ENCODE measurements at regions not wholly inside any gene's neighbourhood (a gene's known extent, or its start where the extent isn't known, plus 50 kb on each side); places are given as distances from the start of the nearest gene placed in this dataset.
"Not testable (repeated sequence)": the region's sequence is repeated elsewhere in the genome, so short reads cannot be mapped to it uniquely, and the experiment has no call there.

DNA sequence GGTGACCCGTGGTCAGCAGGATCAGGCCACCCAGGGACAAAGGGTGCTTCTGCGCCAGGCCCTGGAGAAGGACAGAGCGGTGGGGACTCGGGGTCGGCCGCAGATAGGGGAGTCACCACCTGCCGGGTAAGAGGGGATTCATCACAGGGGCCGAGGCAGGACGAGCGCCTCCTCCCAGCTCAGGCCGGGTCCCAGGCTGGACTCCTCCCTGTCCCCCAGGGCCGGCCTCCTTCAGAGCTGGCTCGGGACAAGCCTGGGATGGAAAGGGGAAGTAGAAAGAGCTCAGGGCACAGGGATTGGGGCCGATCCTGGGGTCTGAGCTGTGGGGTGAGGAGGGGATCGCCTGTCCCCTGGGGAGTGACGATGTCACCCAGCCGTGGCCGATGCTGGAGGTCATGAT is 139.4 kb downstream of the GPCPD1 start:
- Mint-ChIP-seq H3K27me3 (peaks cover 44% of the 10 kb centered on the region), H3K9me3 (no peaks in the 10 kb centered on the region), H3K4me1 (no peaks in the 10 kb centered on the region), H3K36me3 (ENCODE audit: insufficient read depth) (no peaks in the 10 kb centered on the region), H3K27ac (ENCODE audit: low read depth) (no peak overlapping the region), H3K4me3 (no peak overlapping the region)
- no peak for DNase-seq (ENCODE audit: low spot score in 2 of 2)
- ATAC-seq (replicated peaks; ENCODE audit: extremely low read depth, poor library complexity, severe bottlenecking), result no peak

DNA sequence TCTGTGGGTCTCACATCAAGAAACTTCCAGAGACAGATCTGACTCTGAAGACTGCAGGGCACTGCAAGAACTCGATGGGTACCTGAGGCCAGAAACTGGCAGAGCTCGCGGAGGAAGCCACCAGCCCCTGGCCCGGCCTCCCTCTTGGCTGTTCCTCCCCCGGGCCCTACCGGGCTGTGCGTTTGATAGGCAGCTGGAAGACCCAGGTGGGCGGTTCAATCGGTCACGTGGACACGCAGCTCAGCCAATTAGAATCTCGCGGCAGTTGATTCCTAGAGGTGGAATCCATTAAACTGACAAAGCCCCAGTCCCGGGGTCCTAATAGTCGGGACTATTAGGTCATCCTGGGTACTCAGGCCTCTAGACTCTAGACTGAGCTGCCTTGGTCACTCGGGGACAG is 139.9 kb downstream of the GPCPD1 start:
- H3K27ac Mint-ChIP-seq (ENCODE audit: low read depth), result no peak overlapping the region
- no peak for ATAC-seq (replicated peaks; ENCODE audit: extremely low read depth, poor library complexity, severe bottlenecking)

GRCh38 chr20:5470458-5470857 is 140.3 kb downstream of the GPCPD1 start:
- Mint-ChIP-seq H3K4me3 (no peak overlapping the region), H3K36me3 (ENCODE audit: insufficient read depth) (peaks cover 1% of the 10 kb centered on the region), H3K4me1 (no peaks in the 10 kb centered on the region), H3K27ac (ENCODE audit: low read depth) (no peak overlapping the region), H3K27me3 (peaks cover 53% of the 10 kb centered on the region), H3K9me3 (no peaks in the 10 kb centered on the region)
- no peak for ATAC-seq (replicated peaks; ENCODE audit: extremely low read depth, poor library complexity, severe bottlenecking)
- DNase-seq (ENCODE audit: low spot score in 2 of 2), result no peak

More for the DNA sequence above, 139.9 kb downstream of the GPCPD1 start:
- Mint-ChIP-seq H3K4me1 (no peaks in the 10 kb centered on the region), H3K4me3 (no peak overlapping the region), H3K36me3 (ENCODE audit: insufficient read depth) (no peaks in the 10 kb centered on the region), H3K27me3 (peaks cover 49% of the 10 kb centered on the region), H3K9me3 (no peaks in the 10 kb centered on the region)
- no peak for DNase-seq (ENCODE audit: low spot score in 2 of 2)

GRCh38 chr20:5469111-5469510 is 141.7 kb downstream of the GPCPD1 start:
- Mint-ChIP-seq H3K36me3 (ENCODE audit: insufficient read depth) (peaks cover 1% of the 10 kb centered on the region), H3K27ac (ENCODE audit: low read depth) (no peak overlapping the region), H3K4me1 (no peaks in the 10 kb centered on the region), H3K9me3 (no peaks in the 10 kb centered on the region), H3K4me3 (no peak overlapping the region), H3K27me3 (peaks cover 65% of the 10 kb centered on the region)
- DNase-seq (ENCODE audit: low spot score in 2 of 2), result no peak
- no peak for ATAC-seq (replicated peaks; ENCODE audit: extremely low read depth, poor library complexity, severe bottlenecking)

GRCh38 chr20:5467086-5467485 is 143.7 kb downstream of the GPCPD1 start:
- DNase-seq (ENCODE audit: low spot score in 2 of 2), result no peak
- no peak overlapping the region for H3K4me3 Mint-ChIP-seq
- H3K27ac Mint-ChIP-seq (ENCODE audit: low read depth), result no peak overlapping the region

GRCh38 chr20:5465604-5465927 is 145.2 kb downstream of the GPCPD1 start:
- H3K9me3 Mint-ChIP-seq, result peaks cover 2% of the 10 kb centered on the region
- H3K27ac Mint-ChIP-seq (ENCODE audit: low read depth), result no peak overlapping the region
- peaks cover 1% of the 10 kb centered on the region for H3K36me3 Mint-ChIP-seq (ENCODE audit: insufficient read depth)
- no peak overlapping the region for H3K4me3 Mint-ChIP-seq
- ATAC-seq (replicated peaks; ENCODE audit: extremely low read depth, poor library complexity, severe bottlenecking), result no peak
- H3K27me3 Mint-ChIP-seq, result peaks cover 77% of the 10 kb centered on the region
- no peaks in the 10 kb centered on the region for H3K4me1 Mint-ChIP-seq
- DNase-seq (ENCODE audit: low spot score in 2 of 2), result no peak

More at GRCh38 chr20:5467086-5467485, 143.7 kb downstream of the GPCPD1 start:
- Mint-ChIP-seq H3K4me1 (no peaks in the 10 kb centered on the region), H3K27me3 (peaks cover 70% of the 10 kb centered on the region), H3K9me3 (no peaks in the 10 kb centered on the region), H3K36me3 (ENCODE audit: insufficient read depth) (peaks cover 1% of the 10 kb centered on the region)
- ATAC-seq (replicated peaks; ENCODE audit: extremely low read depth, poor library complexity, severe bottlenecking), result no peak

DNA sequence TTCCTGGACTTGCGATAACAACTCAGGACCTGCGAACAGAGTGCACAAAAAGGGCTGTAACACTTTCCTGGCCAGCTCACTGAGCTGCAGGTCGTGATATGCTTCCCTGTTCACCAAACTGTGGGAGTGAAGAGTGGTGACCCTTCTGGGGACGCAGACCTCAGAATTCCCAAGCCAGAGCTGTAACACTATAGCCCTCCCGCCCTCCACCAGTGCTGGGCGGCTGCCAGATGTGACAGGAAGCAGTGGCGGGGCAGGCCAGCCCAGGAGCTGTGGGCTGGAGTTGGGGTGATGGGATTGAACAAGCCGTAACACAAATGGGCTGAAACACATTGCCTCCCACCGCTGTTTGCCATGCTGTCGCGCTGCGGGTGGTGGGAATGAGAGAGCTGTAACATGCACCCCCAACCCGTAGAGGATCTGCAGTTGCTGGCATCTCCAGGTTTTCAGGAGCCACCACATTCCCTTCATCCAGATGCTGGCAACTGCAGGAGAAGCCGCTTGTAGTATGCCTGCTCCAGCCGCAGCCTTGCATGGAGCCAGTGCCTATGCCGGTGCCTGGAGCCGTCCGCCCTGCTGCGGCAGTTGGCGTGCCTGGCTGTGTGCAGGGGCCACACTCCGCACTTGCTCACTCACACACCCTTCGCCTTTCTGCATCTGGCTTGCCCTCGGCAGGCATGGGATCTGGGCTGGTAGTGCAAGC is 145.8 kb downstream of the GPCPD1 start:
- peaks cover 77% of the 10 kb centered on the region for H3K27me3 Mint-ChIP-seq
- no peak overlapping the region for H3K27ac Mint-ChIP-seq (ENCODE audit: low read depth)
- peaks cover 3% of the 10 kb centered on the region for H3K36me3 Mint-ChIP-seq (ENCODE audit: insufficient read depth)
- ATAC-seq (replicated peaks; ENCODE audit: extremely low read depth, poor library complexity, severe bottlenecking), result no peak
- H3K9me3 Mint-ChIP-seq, result peaks cover 7% of the 10 kb centered on the region
- no peak overlapping the region for H3K4me3 Mint-ChIP-seq
- no peak for DNase-seq (ENCODE audit: low spot score in 2 of 2)
- H3K4me1 Mint-ChIP-seq, result no peaks in the 10 kb centered on the region

DNA sequence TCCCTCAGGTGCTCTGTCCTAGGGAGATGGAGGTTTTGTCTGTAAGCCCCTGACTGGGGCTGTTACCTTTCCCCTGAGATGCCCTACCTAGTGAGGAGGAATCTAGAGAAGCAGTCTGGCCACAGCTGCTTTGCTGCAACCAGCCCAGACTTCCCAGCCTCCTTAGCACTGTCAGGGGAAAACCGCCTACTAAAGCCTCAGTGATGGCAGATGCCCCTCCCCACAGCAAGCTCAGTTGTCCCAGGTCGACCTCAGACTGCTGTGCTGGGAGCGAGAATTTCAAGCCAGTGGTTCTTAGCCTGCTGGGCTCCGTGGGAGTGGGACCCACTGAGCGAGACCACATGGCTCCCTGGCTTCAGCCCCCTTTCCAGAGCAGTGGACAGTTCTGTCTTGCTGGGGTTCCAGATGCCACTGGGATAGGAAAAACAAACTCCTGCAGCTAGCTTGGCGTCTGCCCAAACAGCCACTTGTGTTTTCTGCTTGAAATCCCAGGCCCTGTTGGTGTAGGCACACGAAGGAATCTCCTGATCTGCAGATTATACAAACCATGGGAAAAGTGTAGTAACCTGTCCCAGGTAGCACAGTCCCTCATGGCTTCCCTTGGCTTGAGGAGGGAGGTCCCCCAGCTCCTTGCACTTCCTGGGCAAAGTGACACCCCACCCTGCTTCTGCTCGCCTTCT is 146.4 kb upstream of the PROKR2 start:
- ATAC-seq (replicated peaks; ENCODE audit: extremely low read depth, poor library complexity, severe bottlenecking), result no peak
- Mint-ChIP-seq H3K4me3 (no peak overlapping the region), H3K36me3 (ENCODE audit: insufficient read depth) (peaks cover 3% of the 10 kb centered on the region), H3K27me3 (peaks cover 80% of the 10 kb centered on the region), H3K4me1 (no peaks in the 10 kb centered on the region), H3K9me3 (peaks cover 7% of the 10 kb centered on the region), H3K27ac (ENCODE audit: low read depth) (no peak overlapping the region)
- DNase-seq (ENCODE audit: low spot score in 2 of 2), result no peak

DNA sequence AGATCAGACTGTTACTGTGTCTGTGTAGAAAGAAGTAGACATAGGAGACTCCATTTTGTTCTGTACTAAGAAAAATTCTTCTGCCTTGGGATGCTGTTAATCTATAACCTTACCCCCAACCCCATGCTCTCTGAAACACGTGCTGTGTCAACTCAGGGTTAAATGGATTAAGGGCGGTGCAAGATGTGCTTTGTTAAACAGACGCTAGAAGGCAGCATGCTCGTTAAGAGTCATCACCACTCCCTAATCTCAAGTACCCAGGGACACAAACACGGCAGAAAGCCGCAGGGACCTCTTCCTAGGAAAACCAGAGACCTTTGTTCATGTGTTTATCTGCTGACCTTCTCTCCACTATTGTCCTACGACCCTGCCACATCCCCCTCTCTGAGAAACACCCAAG is 137.0 kb upstream of the PROKR2 start:
- H3K27me3 Mint-ChIP-seq, result peaks cover 26% of the 10 kb centered on the region
- H3K4me1 Mint-ChIP-seq; H3K4me3 Mint-ChIP-seq; H3K9me3 Mint-ChIP-seq; ATAC-seq (replicated peaks; ENCODE audit: extremely low read depth, poor library complexity, severe bottlenecking); H3K27ac Mint-ChIP-seq (ENCODE audit: low read depth); H3K36me3 Mint-ChIP-seq (ENCODE audit: insufficient read depth); DNase-seq (ENCODE audit: low spot score in 2 of 2): not testable (repeated sequence)

GRCh38 chr20:5453316-5453715 is 136.6 kb upstream of the PROKR2 start:
- not testable (repeated sequence) for ATAC-seq (replicated peaks; ENCODE audit: extremely low read depth, poor library complexity, severe bottlenecking); H3K4me3 Mint-ChIP-seq; H3K36me3 Mint-ChIP-seq (ENCODE audit: insufficient read depth); H3K27ac Mint-ChIP-seq (ENCODE audit: low read depth); H3K9me3 Mint-ChIP-seq; DNase-seq (ENCODE audit: low spot score in 2 of 2); H3K4me1 Mint-ChIP-seq
- peaks cover 26% of the 10 kb centered on the region for H3K27me3 Mint-ChIP-seq

GRCh38 chr20:5452691-5453090 is 135.9 kb upstream of the PROKR2 start:
- not testable (repeated sequence) for H3K4me1 Mint-ChIP-seq; H3K4me3 Mint-ChIP-seq; DNase-seq (ENCODE audit: low spot score in 2 of 2); ATAC-seq (replicated peaks; ENCODE audit: extremely low read depth, poor library complexity, severe bottlenecking); H3K27ac Mint-ChIP-seq (ENCODE audit: low read depth); H3K9me3 Mint-ChIP-seq; H3K36me3 Mint-ChIP-seq (ENCODE audit: insufficient read depth)
- peaks cover 26% of the 10 kb centered on the region for H3K27me3 Mint-ChIP-seq

DNA sequence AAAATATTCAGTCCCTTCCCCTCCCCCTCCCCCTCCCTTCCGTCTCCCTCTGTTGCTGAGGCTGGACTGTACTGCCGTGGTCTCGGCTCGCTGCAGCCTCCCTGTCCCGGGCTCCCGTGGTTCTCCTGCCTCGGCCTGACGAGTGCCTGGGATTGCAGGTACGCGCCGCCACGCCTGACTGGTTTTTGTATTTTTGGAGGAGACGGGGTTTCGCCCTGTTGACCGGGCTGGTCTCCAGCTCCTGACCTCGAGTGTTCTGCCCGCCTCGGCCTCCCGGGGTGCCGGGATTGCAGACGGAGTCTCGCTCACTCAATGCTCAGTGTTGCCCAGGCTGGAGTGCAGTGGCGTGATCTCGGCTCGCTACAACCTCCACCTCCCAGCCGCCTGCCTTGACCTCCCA is 135.5 kb upstream of the PROKR2 start:
- not testable (repeated sequence) for DNase-seq (ENCODE audit: low spot score in 2 of 2); H3K4me1 Mint-ChIP-seq; H3K9me3 Mint-ChIP-seq; H3K4me3 Mint-ChIP-seq; H3K36me3 Mint-ChIP-seq (ENCODE audit: insufficient read depth); ATAC-seq (replicated peaks; ENCODE audit: extremely low read depth, poor library complexity, severe bottlenecking); H3K27ac Mint-ChIP-seq (ENCODE audit: low read depth)
- H3K27me3 Mint-ChIP-seq, result peaks cover 26% of the 10 kb centered on the region

GRCh38 chr20:5451643-5452210 is 135.0 kb upstream of the PROKR2 start:
- Mint-ChIP-seq H3K4me3 (no peak overlapping the region), H3K36me3 (ENCODE audit: insufficient read depth) (no peaks in the 10 kb centered on the region), H3K4me1 (no peaks in the 10 kb centered on the region), H3K27me3 (peaks cover 28% of the 10 kb centered on the region), H3K27ac (ENCODE audit: low read depth) (no peak overlapping the region), H3K9me3 (no peaks in the 10 kb centered on the region)
- ATAC-seq (replicated peaks; ENCODE audit: extremely low read depth, poor library complexity, severe bottlenecking) (no peak), DNase-seq (ENCODE audit: low spot score in 2 of 2) (no peak)
